ENCODE measurements at regions not wholly inside any gene's neighbourhood (a gene's known extent, or its start where the extent isn't known, plus 50 kb on each side); places are given as distances from the start of the nearest gene placed in this dataset.

- DNase-seq: no peak
- H3K9ac ChIP-seq: no peak overlapping the region
- H3K27ac ChIP-seq (ENCODE audit: low read depth in 2 of 2, low read length in 1 of 2): no peak overlapping the region
- no peak for TF ChIP-seq MXI1 (IDR thresholded peaks at IDR 0.05; ENCODE audit: low read depth, low read length)
- TF ChIP-seq USF1 (IDR thresholded peaks at IDR 0.05; ENCODE audit: borderline replicate concordance, low read depth): no peak
- no peak for TF ChIP-seq SMC3 (IDR thresholded peaks at IDR 0.05; ENCODE audit: low read depth, low read length)
- TF ChIP-seq MEF2A (IDR thresholded peaks at IDR 0.05; ENCODE audit: borderline replicate concordance, low read depth): no peak
- no peak for TF ChIP-seq JUND (IDR thresholded peaks at IDR 0.05)
- TF ChIP-seq RXRA (IDR thresholded peaks at IDR 0.05; ENCODE audit: borderline replicate concordance, low read depth): no peak
- TF ChIP-seq MAX (IDR thresholded peaks at IDR 0.05; ENCODE audit: low read depth): no peak
- TF ChIP-seq RAD21 (IDR thresholded peaks at IDR 0.05; ENCODE audit: low read length): no peak
- no peak for TF ChIP-seq REST (IDR thresholded peaks at IDR 0.05; ENCODE audit: low read depth, low read length)
- no peak for TF ChIP-seq RCOR1 (IDR thresholded peaks at IDR 0.05; ENCODE audit: low read length)
- TF ChIP-seq GABPA (IDR thresholded peaks at IDR 0.05; ENCODE audit: low read depth): no peak
- H2AFZ ChIP-seq (ENCODE audit: low read depth): peak overlapping the region; percentile 51; the same call in 1 of the 2 replicates
- no peaks in the 10 kb centered on the region for H3K79me2 ChIP-seq (ENCODE audit: insufficient read depth)
- no peak overlapping the region for H3K4me3 ChIP-seq (ENCODE audit: low read depth in 2 of 2, low read length in 1 of 2)
- H3K27me3 ChIP-seq (ENCODE audit: insufficient read depth): no peaks in the 10 kb centered on the region
- H3K9me2 ChIP-seq: no peaks in the 10 kb centered on the region
- ChIA-PET POLR2A (no interaction called here), CTCF (no interaction called here)
- WGBS (ENCODE audit: low lambda C conversion rate): 45% methylated on average over 3 of the region's 3 CpGs
- H3K4me2 ChIP-seq: no peak overlapping the region
- H3F3A ChIP-seq (replicated peaks; ENCODE audit: insufficient read depth): peaks cover 6% of the 10 kb centered on the region
- no peaks in the 10 kb centered on the region for H4K20me1 ChIP-seq (ENCODE audit: insufficient read depth)
- H3K9me3 ChIP-seq: no peaks in the 10 kb centered on the region
- peaks cover 0 to 31% of the 10 kb centered on the region in 2 experiments; a peak in 2 of 4 replicates for H3K4me1 ChIP-seq (ENCODE audit: control insufficient read depth in 1 of 2, insufficient read depth in 2 of 2, low read depth in 1 of 2, low read length in 1 of 2)
- H3K36me3 ChIP-seq (replicated peaks in 1 of 2; ENCODE audit: control insufficient read depth in 1 of 2, insufficient read depth in 2 of 2, low read length in 1 of 2): no peaks in the 10 kb centered on the region
Measured at GRCh38 chr5:43771611-43772031, 168.6 kb downstream of the NNT start.

- 25% methylated on average over 7 of the region's 7 CpGs for WGBS (ENCODE audit: low lambda C conversion rate)
- H4K20me1 ChIP-seq (ENCODE audit: insufficient read depth): no peaks in the 10 kb centered on the region
- ChIA-PET POLR2A (no interaction called here), CTCF (no interaction called here)
- no peak overlapping the region for H3K27ac ChIP-seq (ENCODE audit: low read depth in 2 of 2, low read length in 1 of 2)
- H3K9ac ChIP-seq: no peak overlapping the region
- DNase-seq: no peak
- H3K4me1 ChIP-seq (ENCODE audit: control insufficient read depth in 1 of 2, insufficient read depth in 2 of 2, low read depth in 1 of 2, low read length in 1 of 2): peaks cover 0 to 28% of the 10 kb centered on the region in 2 experiments; a peak in 2 of 4 replicates
- H3K27me3 ChIP-seq (ENCODE audit: insufficient read depth): no peaks in the 10 kb centered on the region
- H3K36me3 ChIP-seq (replicated peaks in 1 of 2; ENCODE audit: control insufficient read depth in 1 of 2, insufficient read depth in 2 of 2, low read length in 1 of 2): no peaks in the 10 kb centered on the region
- no peak overlapping the region for H3K4me3 ChIP-seq (ENCODE audit: low read depth in 2 of 2, low read length in 1 of 2)
- H3F3A ChIP-seq (replicated peaks; ENCODE audit: insufficient read depth): peaks cover 6% of the 10 kb centered on the region
- no peaks in the 10 kb centered on the region for H3K79me2 ChIP-seq (ENCODE audit: insufficient read depth)
- H2AFZ ChIP-seq (ENCODE audit: low read depth): 0 out of 2 replicates have a peak overlapping the region, but pooled peaks have one; percentile 61
- no peak overlapping the region for H3K4me2 ChIP-seq
- H3K9me2 ChIP-seq: no peaks in the 10 kb centered on the region
- H3K9me3 ChIP-seq: no peaks in the 10 kb centered on the region
- TF ChIP-seq RAD21 (IDR thresholded peaks at IDR 0.05; ENCODE audit: low read length) (no peak), JUND (IDR thresholded peaks at IDR 0.05) (no peak), SIN3A (IDR thresholded peaks at IDR 0.05; ENCODE audit: borderline replicate concordance, low read depth, low read length) (no peak), CTCF (IDR thresholded peaks at IDR 0.05) (no peak), PBX3 (IDR thresholded peaks at IDR 0.05) (no peak), RCOR1 (IDR thresholded peaks at IDR 0.05; ENCODE audit: low read length) (no peak), GABPA (IDR thresholded peaks at IDR 0.05; ENCODE audit: low read depth) (no peak), CHD2 (IDR thresholded peaks at IDR 0.05; ENCODE audit: low read length, partially characterized antibody) (no peak), MEF2A (IDR thresholded peaks at IDR 0.05; ENCODE audit: borderline replicate concordance, low read depth) (no peak)
Measured at GRCh38 chr5:43769571-43770355, 166.8 kb downstream of the NNT start.

All from SK-N-SH (cell line).